ENCODE measurements at regions not wholly inside any gene's neighbourhood (a gene's known extent, or its start where the extent isn't known, plus 50 kb on each side); places are given as distances from the start of the nearest gene placed in this dataset.

- TF ChIP-seq, protein P1, sequence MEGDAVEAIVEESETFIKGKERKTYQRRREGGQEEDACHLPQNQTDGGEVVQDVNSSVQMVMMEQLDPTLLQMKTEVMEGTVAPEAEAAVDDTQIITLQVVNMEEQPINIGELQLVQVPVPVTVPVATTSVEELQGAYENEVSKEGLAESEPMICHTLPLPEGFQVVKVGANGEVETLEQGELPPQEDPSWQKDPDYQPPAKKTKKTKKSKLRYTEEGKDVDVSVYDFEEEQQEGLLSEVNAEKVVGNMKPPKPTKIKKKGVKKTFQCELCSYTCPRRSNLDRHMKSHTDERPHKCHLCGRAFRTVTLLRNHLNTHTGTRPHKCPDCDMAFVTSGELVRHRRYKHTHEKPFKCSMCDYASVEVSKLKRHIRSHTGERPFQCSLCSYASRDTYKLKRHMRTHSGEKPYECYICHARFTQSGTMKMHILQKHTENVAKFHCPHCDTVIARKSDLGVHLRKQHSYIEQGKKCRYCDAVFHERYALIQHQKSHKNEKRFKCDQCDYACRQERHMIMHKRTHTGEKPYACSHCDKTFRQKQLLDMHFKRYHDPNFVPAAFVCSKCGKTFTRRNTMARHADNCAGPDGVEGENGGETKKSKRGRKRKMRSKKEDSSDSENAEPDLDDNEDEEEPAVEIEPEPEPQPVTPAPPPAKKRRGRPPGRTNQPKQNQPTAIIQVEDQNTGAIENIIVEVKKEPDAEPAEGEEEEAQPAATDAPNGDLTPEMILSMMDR (IDR thresholded peaks at IDR 0.05; ENCODE audit: low read depth, low read length): no peak
Measured at GRCh38 chr15:39156646-39157250, 424.1 kb upstream of the THBS1 start.

GRCh38 chr15:39157882-39158281 is 423.0 kb upstream of the THBS1 start:
- TF ChIP-seq, protein P1 (IDR thresholded peaks at IDR 0.05; ENCODE audit: low read depth, low read length): no peak
- no peak overlapping the region for H3K4me3 ChIP-seq (ENCODE audit: low read depth, low read length)

More at GRCh38 chr15:39156646-39157250, 424.1 kb upstream of the THBS1 start:
- no peak overlapping the region for H3K4me3 ChIP-seq (ENCODE audit: low read depth, low read length)

DNA sequence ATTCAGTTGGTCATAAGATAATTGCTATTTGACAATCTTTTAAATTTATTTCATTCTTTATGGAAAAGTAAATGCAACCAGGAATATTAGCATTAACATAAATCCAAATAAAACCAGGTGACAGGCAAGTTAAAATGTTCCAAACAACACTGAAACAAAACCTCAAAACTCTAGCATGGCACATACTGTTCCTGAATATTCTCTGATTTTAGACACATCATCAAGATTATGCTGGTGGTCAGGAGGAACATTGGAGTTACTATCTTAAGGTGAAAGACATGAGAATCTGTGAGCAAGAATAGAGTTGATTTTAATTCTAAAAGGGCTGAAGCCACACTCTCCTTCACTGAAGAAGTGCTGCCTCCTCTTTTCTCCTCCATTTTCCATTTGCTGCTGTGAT is 421.0 kb upstream of the THBS1 start:
- TF ChIP-seq, protein P1 (IDR thresholded peaks at IDR 0.05; ENCODE audit: low read depth, low read length): no peak
- no peak overlapping the region for H3K4me3 ChIP-seq (ENCODE audit: low read depth, low read length)

GRCh38 chr15:39161096-39161495 is 419.8 kb upstream of the THBS1 start:
- no peak overlapping the region for H3K4me3 ChIP-seq (ENCODE audit: low read depth, low read length)
- TF ChIP-seq, protein P1 (IDR thresholded peaks at IDR 0.05; ENCODE audit: low read depth, low read length): no peak

DNA sequence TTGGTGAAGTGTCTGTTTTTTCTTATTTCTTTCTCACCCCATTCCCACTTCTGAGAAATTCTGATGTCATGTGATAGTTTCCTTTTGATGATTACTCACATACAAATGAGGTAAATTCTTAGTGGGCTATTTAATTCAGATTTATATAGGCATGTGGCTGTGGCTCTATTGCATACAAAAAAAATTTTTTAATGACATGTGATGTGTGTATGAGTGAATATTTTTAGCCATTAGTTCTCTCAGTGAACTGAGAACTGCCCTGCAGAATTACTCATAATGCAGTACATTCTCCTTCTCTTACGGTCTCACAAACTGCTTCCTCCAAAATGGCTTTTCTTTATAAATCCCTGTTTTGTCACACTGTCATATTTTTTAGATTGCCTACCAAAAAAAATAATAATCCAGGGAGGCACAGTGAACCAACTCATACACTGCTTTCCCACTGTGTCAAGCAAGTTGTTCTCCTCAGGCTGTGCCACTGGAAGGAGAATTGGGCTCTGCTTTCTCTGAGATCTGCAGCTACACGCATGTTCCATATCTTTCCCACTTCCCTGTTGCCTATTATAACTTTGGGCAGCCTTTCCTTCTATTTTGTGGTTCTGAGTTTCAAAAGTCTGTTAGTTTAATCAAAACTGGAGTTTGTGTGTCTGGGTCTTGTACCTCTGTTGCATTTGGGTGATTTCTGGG is 415.7 kb upstream of the THBS1 start:
- H3K4me3 ChIP-seq (ENCODE audit: low read depth, low read length): no peak overlapping the region
- TF ChIP-seq, protein P1 (IDR thresholded peaks at IDR 0.05; ENCODE audit: low read depth, low read length): no peak

DNA sequence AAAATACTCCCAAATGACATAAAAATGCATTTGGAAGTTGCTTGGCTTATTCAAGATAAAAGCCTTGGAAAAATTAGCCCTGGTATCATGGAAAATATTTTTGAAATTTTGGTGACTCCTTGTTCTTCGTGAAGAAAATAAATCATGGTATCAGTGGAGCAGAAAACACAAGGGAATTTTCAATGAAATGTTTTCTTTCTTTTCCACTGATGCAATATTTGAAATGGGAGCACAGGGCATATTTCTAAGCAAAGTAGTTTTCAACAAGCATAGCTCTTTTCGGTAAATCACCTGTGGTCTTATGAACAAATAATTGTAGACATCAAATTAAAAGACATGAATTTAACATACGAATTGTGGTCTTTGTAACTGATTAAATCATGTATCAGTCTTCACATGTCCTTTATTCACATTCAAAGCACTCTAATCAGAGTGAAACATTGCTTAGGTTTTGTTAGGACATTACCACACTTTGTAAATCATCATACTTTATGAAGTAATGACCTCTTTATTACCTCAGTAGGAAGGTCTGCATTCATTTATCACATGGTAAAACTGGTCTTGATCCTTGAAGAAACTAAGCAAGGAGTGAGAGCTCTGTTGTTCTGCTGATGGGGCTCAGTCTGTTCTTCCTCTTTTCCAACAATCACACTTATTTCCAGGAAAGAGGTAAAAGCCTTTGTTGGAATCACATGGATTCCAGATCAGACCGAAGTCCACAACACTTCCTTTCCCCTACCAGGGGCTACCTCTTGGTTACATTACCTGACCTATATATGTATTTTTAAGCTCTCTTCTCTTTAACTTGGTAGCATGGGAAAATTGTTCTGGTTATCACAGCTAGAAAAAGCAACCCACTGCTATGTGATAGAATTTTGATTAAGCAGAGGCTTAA is 413.5 kb upstream of the THBS1 start:
- TF ChIP-seq, protein P1 (IDR thresholded peaks at IDR 0.05; ENCODE audit: low read depth, low read length): no peak
- no peak overlapping the region for H3K4me3 ChIP-seq (ENCODE audit: low read depth, low read length)

Data from WI38 (cell line).